RWPE2 (cell line): ENCODE measurements at regions not wholly inside any gene's neighbourhood (a gene's known extent, or its start where the extent isn't known, plus 50 kb on each side); places are given as distances from the start of the nearest gene placed in this dataset.

Experiments
- ATAC-seq: fragments of 200-7000 bp; cut with Tn5 transposase; 3 replicates; pipeline ENCODE4 v1.9.1; 2021; ENCODE audit warnings: low read depth
- DNase-seq: peaks from one replicate; pipeline ENCODE4 v3.0.0-alpha.2; 2020; ENCODE audit warnings: low spot score
- H3K27ac ChIP-seq: fragments of 450-650 bp; 2 replicates; pipeline ENCODE4 v1.5.1; 2017; ENCODE audit warnings: mild to moderate bottlenecking; ENCODE audit not compliant: poor library complexity, severe bottlenecking
- H3K27me3 ChIP-seq: fragments of 250-450 bp; sonication (Bioruptor Pico); 2 replicates; pipeline ENCODE4 v1.5.1; 2021; ENCODE audit warnings: mild to moderate bottlenecking, moderate library complexity; ENCODE audit not compliant: insufficient read depth, poor library complexity, severe bottlenecking
- H3K36me3 ChIP-seq: fragments of 250-450 bp; sonication (Bioruptor Pico); 2 replicates; pipeline ENCODE4 v1.5.1; 2020; ENCODE audit warnings: low read depth, mild to moderate bottlenecking, moderate library complexity
- H3K4me1 ChIP-seq: fragments of 250-450 bp; sonication (Bioruptor Pico); 2 replicates; pipeline ENCODE4 v1.5.1; 2021; ENCODE audit warnings: mild to moderate bottlenecking, moderate library complexity; ENCODE audit not compliant: insufficient read depth, poor library complexity, severe bottlenecking
- H3K4me3 ChIP-seq: fragments of 250-450 bp; sonication (Bioruptor Pico); 2 replicates; pipeline ENCODE4 v1.5.1; 2021; ENCODE audit warnings: mild to moderate bottlenecking, moderate library complexity; ENCODE audit not compliant: severe bottlenecking
- H3K9me3 ChIP-seq: fragments of 250-450 bp; sonication (Bioruptor Pico); 2 replicates; pipeline ENCODE4 v1.5.1; 2021; ENCODE audit warnings: mild to moderate bottlenecking, moderate library complexity; ENCODE audit not compliant: severe bottlenecking
- TF ChIP-seq, protein P1 (sequence below): fragments of 450-650 bp; IDR thresholded peaks from one replicate; pipeline ENCODE4 v1.5.1; 2017; ENCODE audit warnings: mild to moderate bottlenecking, moderate library complexity; ENCODE audit not compliant: poor library complexity, severe bottlenecking

DNA sequence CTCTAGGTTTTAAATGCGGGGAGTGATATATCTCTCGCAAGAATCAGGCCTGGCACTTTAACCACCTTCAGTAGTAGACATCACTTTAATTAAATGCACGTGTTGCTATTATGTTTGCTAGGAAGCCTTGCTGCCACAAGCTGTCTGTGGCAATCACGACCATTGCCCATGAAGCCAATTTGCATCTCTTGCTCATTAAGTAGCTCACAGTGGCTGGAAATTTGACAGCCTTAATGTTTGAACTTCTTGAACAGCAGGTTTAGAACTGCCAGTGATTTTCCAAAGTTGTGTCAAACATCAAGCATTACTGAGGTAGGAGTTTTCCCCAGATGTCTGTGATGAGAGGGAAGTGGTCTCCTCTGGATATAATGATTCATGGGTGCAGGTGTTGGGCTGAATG, 642.3 kb upstream of the CPEB2 start:
- Histone ChIP-seq H3K27me3 (no peaks in the 10 kb centered on the region), H3K36me3 (no peaks in the 10 kb centered on the region), H3K9me3 (no peaks in the 10 kb centered on the region), H3K4me1 (no peaks in the 10 kb centered on the region), H3K27ac (no peak overlapping the region), H3K4me3 (no peak overlapping the region)
- ATAC-seq (no peak), DNase-seq (no peak)
- TF ChIP-seq, protein P1, sequence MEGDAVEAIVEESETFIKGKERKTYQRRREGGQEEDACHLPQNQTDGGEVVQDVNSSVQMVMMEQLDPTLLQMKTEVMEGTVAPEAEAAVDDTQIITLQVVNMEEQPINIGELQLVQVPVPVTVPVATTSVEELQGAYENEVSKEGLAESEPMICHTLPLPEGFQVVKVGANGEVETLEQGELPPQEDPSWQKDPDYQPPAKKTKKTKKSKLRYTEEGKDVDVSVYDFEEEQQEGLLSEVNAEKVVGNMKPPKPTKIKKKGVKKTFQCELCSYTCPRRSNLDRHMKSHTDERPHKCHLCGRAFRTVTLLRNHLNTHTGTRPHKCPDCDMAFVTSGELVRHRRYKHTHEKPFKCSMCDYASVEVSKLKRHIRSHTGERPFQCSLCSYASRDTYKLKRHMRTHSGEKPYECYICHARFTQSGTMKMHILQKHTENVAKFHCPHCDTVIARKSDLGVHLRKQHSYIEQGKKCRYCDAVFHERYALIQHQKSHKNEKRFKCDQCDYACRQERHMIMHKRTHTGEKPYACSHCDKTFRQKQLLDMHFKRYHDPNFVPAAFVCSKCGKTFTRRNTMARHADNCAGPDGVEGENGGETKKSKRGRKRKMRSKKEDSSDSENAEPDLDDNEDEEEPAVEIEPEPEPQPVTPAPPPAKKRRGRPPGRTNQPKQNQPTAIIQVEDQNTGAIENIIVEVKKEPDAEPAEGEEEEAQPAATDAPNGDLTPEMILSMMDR = no peak

DNA sequence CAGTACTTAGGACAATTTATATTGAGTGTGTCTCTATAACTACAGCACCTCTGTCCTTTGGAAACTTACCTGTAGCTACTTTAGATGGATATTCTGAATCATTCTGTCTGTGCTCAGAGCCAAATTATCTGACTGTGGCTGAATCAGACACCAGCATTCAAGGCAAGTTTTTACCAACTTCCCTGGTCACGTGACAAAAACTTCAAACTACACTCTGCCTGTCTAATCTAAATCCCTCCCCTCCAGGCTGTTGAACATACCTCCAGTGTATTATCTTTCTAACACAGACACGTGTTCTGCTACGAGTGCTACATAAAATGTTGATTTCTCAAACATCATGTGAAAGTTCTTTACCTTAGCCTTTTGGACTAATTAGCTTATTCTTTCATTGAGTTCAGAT, 641.2 kb upstream of the CPEB2 start:
- Histone ChIP-seq H3K4me3 (no peak overlapping the region), H3K27me3 (no peaks in the 10 kb centered on the region), H3K36me3 (no peaks in the 10 kb centered on the region), H3K4me1 (no peaks in the 10 kb centered on the region), H3K27ac (no peak overlapping the region), H3K9me3 (no peaks in the 10 kb centered on the region)
- no peak for DNase-seq
- TF ChIP-seq, protein P1 = no peak
- no peak for ATAC-seq

DNA sequence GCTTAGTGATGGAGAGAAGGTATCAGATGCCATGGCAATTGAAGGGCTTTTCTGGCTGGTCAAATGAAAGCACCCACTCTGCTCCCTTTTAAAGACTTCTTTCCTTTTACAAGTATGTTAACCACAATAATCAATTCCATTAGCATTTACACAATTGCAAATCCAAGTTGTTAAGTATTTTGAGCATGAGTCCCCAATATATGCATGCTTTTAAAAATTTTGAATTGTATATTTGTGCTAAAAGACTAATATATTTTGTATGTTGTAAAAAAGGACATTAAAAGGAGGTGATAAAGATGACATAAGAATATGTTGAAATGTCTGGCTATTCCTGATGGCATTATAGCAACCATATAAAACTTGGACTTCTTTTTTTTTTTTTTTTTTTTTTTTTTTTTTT, 639.9 kb upstream of the CPEB2 start:
- Histone ChIP-seq H3K4me3 (no peak overlapping the region), H3K27me3 (no peaks in the 10 kb centered on the region), H3K36me3 (no peaks in the 10 kb centered on the region), H3K4me1 (no peaks in the 10 kb centered on the region), H3K9me3 (no peaks in the 10 kb centered on the region), H3K27ac (no peak overlapping the region)
- ATAC-seq = no peak
- TF ChIP-seq, protein P1 = no peak
- DNase-seq = no peak

DNA sequence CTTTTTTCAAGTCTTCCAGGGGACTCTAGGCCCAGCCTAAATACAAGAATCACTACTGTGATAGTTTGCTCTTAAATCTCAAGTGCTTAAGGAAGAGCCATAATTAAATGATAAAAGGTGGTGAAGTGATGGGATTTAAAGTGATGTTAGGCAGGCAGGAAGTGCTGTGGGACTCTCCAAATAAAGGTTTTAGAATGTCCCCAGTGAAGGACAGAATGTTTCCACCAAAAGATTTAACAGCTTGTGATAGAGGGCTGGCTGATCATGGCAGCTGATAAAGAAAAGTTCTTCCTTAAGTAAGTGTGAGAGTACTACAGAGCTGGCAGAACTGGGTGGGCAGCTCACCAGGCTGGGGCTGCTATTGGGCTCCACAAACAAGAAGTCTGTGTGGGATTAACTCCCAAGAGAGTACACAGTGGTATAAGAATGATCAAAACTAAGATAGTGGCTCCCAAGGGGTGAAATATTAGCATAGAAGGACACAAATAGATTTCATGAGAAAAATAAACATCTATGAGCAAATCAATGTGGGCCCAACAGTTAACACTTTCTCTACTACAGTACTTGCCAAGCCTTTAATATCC, 637.2 kb upstream of the CPEB2 start:
- no peaks in the 10 kb centered on the region for H3K9me3 ChIP-seq
- H3K36me3 ChIP-seq = no peaks in the 10 kb centered on the region
- no peak overlapping the region for H3K4me3 ChIP-seq
- no peak for ATAC-seq
- DNase-seq = no peak
- H3K27ac ChIP-seq = no peak overlapping the region
- H3K4me1 ChIP-seq = no peaks in the 10 kb centered on the region
- TF ChIP-seq, protein P1 = no peak
- no peaks in the 10 kb centered on the region for H3K27me3 ChIP-seq

DNA sequence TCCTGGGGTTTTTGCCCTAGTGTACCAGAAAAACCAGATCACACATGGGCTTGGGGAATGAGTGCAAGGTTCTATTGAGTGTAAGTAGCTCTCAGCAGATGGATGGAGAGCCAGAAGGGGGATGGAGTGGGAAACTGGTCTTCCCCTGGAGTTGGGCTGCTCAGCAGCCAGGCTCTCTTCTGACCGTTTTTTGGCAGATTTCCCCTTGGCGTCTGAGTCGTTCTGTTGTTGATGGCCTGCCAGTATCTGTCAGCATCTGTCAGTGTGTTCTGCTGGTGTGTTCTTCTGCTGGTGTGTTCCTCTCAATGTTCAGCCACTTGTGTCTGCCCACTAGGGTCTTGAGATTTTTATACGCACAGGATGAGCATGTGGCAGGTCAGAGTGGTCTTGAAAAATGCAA, 633.9 kb upstream of the CPEB2 start:
- Histone ChIP-seq H3K27me3 (no peaks in the 10 kb centered on the region), H3K27ac (no peak overlapping the region), H3K36me3 (no peaks in the 10 kb centered on the region), H3K4me1 (no peaks in the 10 kb centered on the region), H3K4me3 (no peak overlapping the region), H3K9me3 (no peaks in the 10 kb centered on the region)
- DNase-seq (no peak), ATAC-seq (no peak)
- TF ChIP-seq, protein P1 = no peak
